ENCODE measurements at regions not wholly inside any gene's neighbourhood (a gene's known extent, or its start where the extent isn't known, plus 50 kb on each side); places are given as distances from the start of the nearest gene placed in this dataset.

DNA sequence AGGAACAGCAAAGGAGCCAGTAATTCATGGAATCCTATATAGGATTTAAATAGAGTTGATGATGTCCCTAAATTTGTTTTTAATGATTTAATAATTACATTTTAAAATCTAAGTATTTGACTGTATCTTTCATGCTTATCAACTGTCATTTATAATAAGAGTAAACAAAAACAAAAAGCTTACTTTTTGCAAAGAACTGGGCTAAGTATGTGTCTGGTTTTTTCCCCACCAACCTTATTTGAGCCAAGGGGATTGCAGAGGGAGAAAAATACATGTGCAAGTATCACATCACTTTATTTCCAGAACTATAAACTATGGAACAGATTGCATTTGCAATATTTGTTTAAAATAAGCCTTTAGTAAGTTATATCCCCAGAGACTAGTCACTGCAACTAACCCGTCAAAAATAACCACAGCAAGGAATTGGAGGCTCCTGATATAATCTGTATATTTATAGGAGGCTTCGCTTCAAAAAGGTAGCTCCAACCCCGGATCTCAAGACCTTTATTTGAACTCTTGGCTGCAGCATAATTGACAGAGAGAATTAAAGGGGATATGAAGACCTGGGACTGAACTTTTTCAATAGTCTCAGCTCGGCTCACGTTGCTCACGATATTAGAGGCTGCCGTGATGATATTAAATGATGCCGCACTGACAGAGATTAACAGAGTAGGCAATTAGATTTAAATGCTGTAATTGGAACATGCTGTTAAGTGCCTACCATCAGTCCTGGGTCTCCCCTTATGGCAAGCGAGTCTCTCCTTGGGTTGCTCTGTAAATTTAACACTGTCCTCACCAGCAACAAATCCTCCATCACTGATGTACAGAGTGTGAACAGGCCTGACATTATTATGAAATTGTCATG is 329.1 kb upstream of the NFIA start:
- intact Hi-C loops (cut with DNase I) = no loop called here
- no peak for ATAC-seq

DNA sequence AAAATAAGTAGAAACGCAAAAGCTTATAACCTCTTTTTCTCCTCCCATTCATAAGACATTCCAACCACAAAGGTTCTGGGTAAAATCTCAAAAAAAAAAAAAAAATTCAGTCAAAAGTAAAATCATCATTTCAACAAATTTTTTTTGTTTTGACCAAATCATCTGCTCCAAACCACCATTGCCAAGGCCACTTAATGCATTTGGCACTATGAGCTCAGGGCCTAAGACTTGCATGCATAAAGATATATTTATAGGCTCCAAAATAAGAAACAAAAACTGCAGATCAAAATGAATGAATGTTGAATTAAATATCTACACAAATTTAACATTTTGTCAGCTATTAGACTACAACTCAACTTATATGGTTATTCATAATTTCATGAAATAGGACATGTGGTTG is 331.1 kb upstream of the NFIA start:
- Histone ChIP-seq H3K36me3 (no peaks in the 10 kb centered on the region), H3K27ac (no peak overlapping the region), H3K4me3 (no peak overlapping the region), H3K9me3 (no peaks in the 10 kb centered on the region), H3K4me1 (no peaks in the 10 kb centered on the region), H3K27me3 (no peaks in the 10 kb centered on the region)
- intact Hi-C loops (cut with DNase I) = no loop called here
- DNase-seq (no peak), ATAC-seq (no peak)
- TF ChIP-seq, protein P1, sequence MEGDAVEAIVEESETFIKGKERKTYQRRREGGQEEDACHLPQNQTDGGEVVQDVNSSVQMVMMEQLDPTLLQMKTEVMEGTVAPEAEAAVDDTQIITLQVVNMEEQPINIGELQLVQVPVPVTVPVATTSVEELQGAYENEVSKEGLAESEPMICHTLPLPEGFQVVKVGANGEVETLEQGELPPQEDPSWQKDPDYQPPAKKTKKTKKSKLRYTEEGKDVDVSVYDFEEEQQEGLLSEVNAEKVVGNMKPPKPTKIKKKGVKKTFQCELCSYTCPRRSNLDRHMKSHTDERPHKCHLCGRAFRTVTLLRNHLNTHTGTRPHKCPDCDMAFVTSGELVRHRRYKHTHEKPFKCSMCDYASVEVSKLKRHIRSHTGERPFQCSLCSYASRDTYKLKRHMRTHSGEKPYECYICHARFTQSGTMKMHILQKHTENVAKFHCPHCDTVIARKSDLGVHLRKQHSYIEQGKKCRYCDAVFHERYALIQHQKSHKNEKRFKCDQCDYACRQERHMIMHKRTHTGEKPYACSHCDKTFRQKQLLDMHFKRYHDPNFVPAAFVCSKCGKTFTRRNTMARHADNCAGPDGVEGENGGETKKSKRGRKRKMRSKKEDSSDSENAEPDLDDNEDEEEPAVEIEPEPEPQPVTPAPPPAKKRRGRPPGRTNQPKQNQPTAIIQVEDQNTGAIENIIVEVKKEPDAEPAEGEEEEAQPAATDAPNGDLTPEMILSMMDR (IDR thresholded peaks at IDR 0.05) = no peak

More for the DNA sequence above, 329.1 kb upstream of the NFIA start:
- Histone ChIP-seq H3K4me1 (no peaks in the 10 kb centered on the region), H3K9me3 (no peaks in the 10 kb centered on the region), H3K27me3 (no peaks in the 10 kb centered on the region), H3K4me3 (no peak overlapping the region), H3K27ac (no peak overlapping the region), H3K36me3 (no peaks in the 10 kb centered on the region)
- TF ChIP-seq, protein P1 (IDR thresholded peaks at IDR 0.05) = no peak
- no peak for DNase-seq

DNA sequence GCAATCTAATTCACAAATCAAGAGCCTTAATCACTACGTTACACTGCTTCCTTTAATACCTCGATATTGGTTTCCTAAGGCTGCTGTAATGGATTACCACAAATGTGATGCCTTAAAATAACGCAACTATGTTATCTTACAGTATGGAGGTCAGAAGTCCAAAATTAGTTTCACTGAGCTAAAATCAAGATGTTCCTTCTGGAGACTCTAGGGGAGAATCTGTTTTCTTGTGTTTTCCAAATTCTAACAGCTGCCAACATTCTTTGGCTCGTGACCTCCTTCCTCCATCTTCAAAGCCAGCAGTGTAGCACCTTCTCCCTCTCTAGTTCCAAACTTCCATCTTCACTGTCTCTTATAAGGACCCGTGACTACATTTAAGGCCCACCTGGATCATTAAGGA is 335.0 kb upstream of the NFIA start:
- intact Hi-C loops (cut with DNase I) = no loop called here
- Histone ChIP-seq H3K9me3 (no peaks in the 10 kb centered on the region), H3K27me3 (no peaks in the 10 kb centered on the region), H3K4me1 (no peaks in the 10 kb centered on the region), H3K4me3 (no peak overlapping the region), H3K27ac (no peak overlapping the region), H3K36me3 (no peaks in the 10 kb centered on the region)
- DNase-seq (no peak), ATAC-seq (no peak)
- TF ChIP-seq, protein P1 (IDR thresholded peaks at IDR 0.05) = no peak

DNA sequence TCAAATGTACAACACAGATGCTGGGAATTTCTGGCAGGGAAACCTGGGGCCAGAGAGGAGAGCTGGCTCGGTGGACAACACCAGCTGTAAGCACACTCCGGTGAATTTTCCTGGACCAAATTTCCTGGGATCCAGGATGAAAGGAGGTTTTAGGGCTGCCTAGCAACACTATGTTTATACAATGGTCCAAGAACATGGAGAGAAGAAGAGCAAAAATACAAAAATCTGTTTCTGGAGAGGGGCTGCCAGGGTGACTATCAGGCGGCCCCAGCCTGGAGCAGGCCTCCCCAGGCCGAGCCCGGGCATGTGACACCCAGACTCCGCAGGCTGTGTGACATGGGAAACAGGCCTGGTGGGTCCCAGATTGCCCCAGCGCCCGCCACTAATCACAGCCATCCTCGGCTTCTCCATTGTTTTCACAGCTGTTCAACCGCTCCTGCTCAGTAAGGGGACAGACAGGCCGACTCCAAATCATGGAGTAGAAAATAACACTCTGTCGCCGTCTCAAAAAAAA is 336.0 kb upstream of the NFIA start:
- H3K27me3 ChIP-seq = no peaks in the 10 kb centered on the region
- H3K4me3 ChIP-seq = no peak overlapping the region
- H3K9me3 ChIP-seq = no peaks in the 10 kb centered on the region
- no peaks in the 10 kb centered on the region for H3K4me1 ChIP-seq
- H3K36me3 ChIP-seq = no peaks in the 10 kb centered on the region
- peak; percentile 53 for DNase-seq
- intact Hi-C loops (cut with DNase I) = no loop called here
- TF ChIP-seq, protein P1 (IDR thresholded peaks at IDR 0.05) = no peak
- no peak for ATAC-seq
- no peak overlapping the region for H3K27ac ChIP-seq

DNA sequence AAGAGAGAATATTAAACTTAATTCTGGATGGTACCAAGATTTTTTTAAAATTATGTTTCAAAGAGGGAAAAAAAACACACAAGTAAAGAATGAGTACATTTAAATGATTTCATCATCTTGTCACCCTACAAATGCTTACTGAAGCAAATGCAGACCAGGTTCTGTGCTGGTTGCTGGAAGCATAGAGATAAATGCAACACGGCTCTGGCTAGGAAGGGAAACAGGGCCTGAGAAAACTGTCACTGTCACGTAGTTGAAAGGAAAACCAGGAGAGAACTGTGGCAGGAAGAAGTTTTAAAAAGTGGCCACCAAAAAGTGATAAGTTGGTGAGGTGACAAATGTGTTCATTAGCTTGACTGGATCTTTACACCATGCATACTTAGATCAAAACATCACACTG is 336.9 kb upstream of the NFIA start:
- H3K27me3 ChIP-seq = no peaks in the 10 kb centered on the region
- no peak overlapping the region for H3K4me3 ChIP-seq
- DNase-seq (no peak), ATAC-seq (no peak)
- H3K36me3 ChIP-seq = no peaks in the 10 kb centered on the region
- TF ChIP-seq, protein P1 (IDR thresholded peaks at IDR 0.05) = no peak
- intact Hi-C loops (cut with DNase I) = no loop called here
- H3K27ac ChIP-seq = no peak overlapping the region
- no peaks in the 10 kb centered on the region for H3K4me1 ChIP-seq
- H3K9me3 ChIP-seq = no peaks in the 10 kb centered on the region
